ENCODE measurements at regions not wholly inside any gene's neighbourhood (a gene's known extent, or its start where the extent isn't known, plus 50 kb on each side); places are given as distances from the start of the nearest gene placed in this dataset.

GRCh38 chr12:98421316-98421715, 94.1 kb upstream of the TMPO start:
- TF ChIP-seq MLX (CRISPR knock-in tag; conservative IDR thresholded peaks at IDR 0.05) (no peak), L3MBTL2 (IDR thresholded peaks at IDR 0.05) (no peak), POLR2A (conservative IDR thresholded peaks at IDR 0.05) (no peak), HINFP (tag; conservative IDR thresholded peaks at IDR 0.05; ENCODE audit: low read depth) (no peak), EZH2 (IDR thresholded peaks at IDR 0.05; ENCODE audit: borderline replicate concordance, low read depth, low read length) (no peak), MED1 (CRISPR knock-in tag; IDR thresholded peaks at IDR 0.05; ENCODE audit: borderline replicate concordance) (no peak)
- TF ChIP-seq, protein P1, sequence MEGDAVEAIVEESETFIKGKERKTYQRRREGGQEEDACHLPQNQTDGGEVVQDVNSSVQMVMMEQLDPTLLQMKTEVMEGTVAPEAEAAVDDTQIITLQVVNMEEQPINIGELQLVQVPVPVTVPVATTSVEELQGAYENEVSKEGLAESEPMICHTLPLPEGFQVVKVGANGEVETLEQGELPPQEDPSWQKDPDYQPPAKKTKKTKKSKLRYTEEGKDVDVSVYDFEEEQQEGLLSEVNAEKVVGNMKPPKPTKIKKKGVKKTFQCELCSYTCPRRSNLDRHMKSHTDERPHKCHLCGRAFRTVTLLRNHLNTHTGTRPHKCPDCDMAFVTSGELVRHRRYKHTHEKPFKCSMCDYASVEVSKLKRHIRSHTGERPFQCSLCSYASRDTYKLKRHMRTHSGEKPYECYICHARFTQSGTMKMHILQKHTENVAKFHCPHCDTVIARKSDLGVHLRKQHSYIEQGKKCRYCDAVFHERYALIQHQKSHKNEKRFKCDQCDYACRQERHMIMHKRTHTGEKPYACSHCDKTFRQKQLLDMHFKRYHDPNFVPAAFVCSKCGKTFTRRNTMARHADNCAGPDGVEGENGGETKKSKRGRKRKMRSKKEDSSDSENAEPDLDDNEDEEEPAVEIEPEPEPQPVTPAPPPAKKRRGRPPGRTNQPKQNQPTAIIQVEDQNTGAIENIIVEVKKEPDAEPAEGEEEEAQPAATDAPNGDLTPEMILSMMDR (IDR thresholded peaks at IDR 0.05 in 2 of 3, conservative IDR thresholded peaks at IDR 0.05 in 1 of 3; ENCODE audit: insufficient read depth in 2 of 3, low read depth in 1 of 3, low read length in 3 of 3): no peak

Data from K562 (cell line).